ENCODE measurements at regions not wholly inside any gene's neighbourhood (a gene's known extent, or its start where the extent isn't known, plus 50 kb on each side); places are given as distances from the start of the nearest gene placed in this dataset.

- intact Hi-C loops (cut with DNase I): no loop called here
- TF ChIP-seq, protein P1, sequence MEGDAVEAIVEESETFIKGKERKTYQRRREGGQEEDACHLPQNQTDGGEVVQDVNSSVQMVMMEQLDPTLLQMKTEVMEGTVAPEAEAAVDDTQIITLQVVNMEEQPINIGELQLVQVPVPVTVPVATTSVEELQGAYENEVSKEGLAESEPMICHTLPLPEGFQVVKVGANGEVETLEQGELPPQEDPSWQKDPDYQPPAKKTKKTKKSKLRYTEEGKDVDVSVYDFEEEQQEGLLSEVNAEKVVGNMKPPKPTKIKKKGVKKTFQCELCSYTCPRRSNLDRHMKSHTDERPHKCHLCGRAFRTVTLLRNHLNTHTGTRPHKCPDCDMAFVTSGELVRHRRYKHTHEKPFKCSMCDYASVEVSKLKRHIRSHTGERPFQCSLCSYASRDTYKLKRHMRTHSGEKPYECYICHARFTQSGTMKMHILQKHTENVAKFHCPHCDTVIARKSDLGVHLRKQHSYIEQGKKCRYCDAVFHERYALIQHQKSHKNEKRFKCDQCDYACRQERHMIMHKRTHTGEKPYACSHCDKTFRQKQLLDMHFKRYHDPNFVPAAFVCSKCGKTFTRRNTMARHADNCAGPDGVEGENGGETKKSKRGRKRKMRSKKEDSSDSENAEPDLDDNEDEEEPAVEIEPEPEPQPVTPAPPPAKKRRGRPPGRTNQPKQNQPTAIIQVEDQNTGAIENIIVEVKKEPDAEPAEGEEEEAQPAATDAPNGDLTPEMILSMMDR (IDR thresholded peaks at IDR 0.05; ENCODE audit: borderline replicate concordance, extremely low read depth, insufficient read depth): no peak
- Histone ChIP-seq H3K4me1 (ENCODE audit: control insufficient read depth in 2 of 3, insufficient read depth in 2 of 3, low read depth in 1 of 3, low read length in 3 of 3) (no peaks in the 10 kb centered on the region), H3K9ac (ENCODE audit: low read length in 3 of 3) (no peak overlapping the region), H3K27ac (ENCODE audit: low read depth in 2 of 2, low read length in 2 of 2) (no peak overlapping the region), H3K36me3 (ENCODE audit: control insufficient read depth in 2 of 3, insufficient read depth in 3 of 3, low read length in 3 of 3) (no peaks in the 10 kb centered on the region), H3K9me3 (ENCODE audit: control insufficient read depth in 2 of 3, insufficient read depth in 1 of 3, low read length in 3 of 3) (no peaks in the 10 kb centered on the region), H3K4me3 (ENCODE audit: low read length in 3 of 3) (no peak overlapping the region), H3K27me3 (ENCODE audit: control insufficient read depth, insufficient read depth, low read length) (no peaks in the 10 kb centered on the region)
- FAIRE-seq: no peak
- no peak for DNase-seq
These were observed 53.9 kb upstream of the NUDT4 start for GRCh38 chr12:93323625-93324329.

DNA sequence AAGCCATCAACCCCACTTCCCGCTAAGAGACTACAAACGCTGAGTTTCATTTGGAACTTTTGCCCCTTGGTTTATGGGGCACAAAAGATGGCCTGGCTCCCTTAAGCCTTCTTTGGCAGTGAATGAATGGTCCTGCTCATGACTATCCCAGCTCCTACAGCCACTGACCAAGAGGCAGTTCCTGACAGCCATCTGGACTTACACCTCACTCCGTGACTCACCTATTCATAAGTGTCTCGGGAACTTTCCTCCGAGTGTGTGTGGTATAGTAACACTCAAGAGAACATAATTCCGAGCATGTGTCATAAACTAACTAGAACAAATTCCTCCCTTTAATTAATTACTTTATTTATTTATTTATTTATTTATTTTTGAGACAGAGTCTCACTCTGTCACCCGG is 51.9 kb upstream of the NUDT4 start:
- intact Hi-C loops (cut with DNase I): no loop called here
- Histone ChIP-seq H3K27me3 (ENCODE audit: control insufficient read depth, insufficient read depth, low read length) (no peaks in the 10 kb centered on the region), H3K4me3 (ENCODE audit: low read length in 3 of 3) (no peak overlapping the region), H3K9ac (ENCODE audit: low read length in 3 of 3) (no peak overlapping the region), H3K27ac (ENCODE audit: low read depth in 2 of 2, low read length in 2 of 2) (no peak overlapping the region), H3K36me3 (ENCODE audit: control insufficient read depth in 2 of 3, insufficient read depth in 3 of 3, low read length in 3 of 3) (no peaks in the 10 kb centered on the region), H3K4me1 (ENCODE audit: control insufficient read depth in 2 of 3, insufficient read depth in 2 of 3, low read depth in 1 of 3, low read length in 3 of 3) (no peaks in the 10 kb centered on the region), H3K9me3 (ENCODE audit: control insufficient read depth in 2 of 3, insufficient read depth in 1 of 3, low read length in 3 of 3) (no peaks in the 10 kb centered on the region)
- TF ChIP-seq, protein P1 (IDR thresholded peaks at IDR 0.05; ENCODE audit: borderline replicate concordance, extremely low read depth, insufficient read depth): no peak
- DNase-seq (no peak), FAIRE-seq (no peak)

Measured in kidney (tissue), 13 donors.